HCT116 (cell line): ENCODE measurements at regions not wholly inside any gene's neighbourhood (a gene's known extent, or its start where the extent isn't known, plus 50 kb on each side); places are given as distances from the start of the nearest gene placed in this dataset.

ENCODE experiments used
- EGR1 ChIP-seq: IDR thresholded peaks from 2 replicates; pipeline ENCODE4 v1.6.1; 2012; ENCODE audit warnings: low read depth
- EZH2phosphoT487 ChIP-seq: fragments of 200-600 bp; IDR thresholded peaks from 2 replicates; pipeline ENCODE4 v1.6.1; 2018; ENCODE audit warnings: antibody characterized with exemption, borderline replicate concordance
- POLR2A ChIP-seq: IDR thresholded peaks from 2 replicates; pipeline ENCODE4 v1.7.0; 2011; ENCODE audit warnings: borderline replicate concordance; ENCODE audit not compliant: insufficient read depth, insufficient read length; ENCODE audit errors: extremely low read depth
- REST ChIP-seq: IDR thresholded peaks from 2 replicates; pipeline ENCODE4 v1.6.1; 2012; ENCODE audit warnings: low read depth
- SIN3A ChIP-seq: IDR thresholded peaks from 2 replicates; pipeline ENCODE4 v1.6.1; 2012; ENCODE audit warnings: low read depth
- ZNF274 ChIP-seq: fragments of 200-500 bp; sonication (Bioruptor generic); IDR thresholded peaks from 2 replicates; pipeline ENCODE4 v1.6.1; 2014; ENCODE audit warnings: mild to moderate bottlenecking, low read depth, low read length, inconsistent platforms
- TF ChIP-seq, protein P1 (sequence below), 3 experiments: fragments of 200-600 bp in 1 of 3; sonication (generic) in 1 of 3; IDR thresholded peaks in 2 of 3; conservative IDR thresholded peaks in 1 of 3; 2 replicates each; pipeline ENCODE4 v1.5.1; 2012 to 2017; ENCODE audit warnings: low read depth in 2 of 3, low read length in 2 of 3, antibody characterized with exemption in 1 of 3, borderline replicate concordance in 1 of 3, control low read depth in 1 of 3, mild to moderate bottlenecking in 1 of 3, mixed read lengths in 1 of 3, mixed run types in 1 of 3, moderate library complexity in 1 of 3; ENCODE audit not compliant: insufficient read depth in 1 of 3

DNA sequence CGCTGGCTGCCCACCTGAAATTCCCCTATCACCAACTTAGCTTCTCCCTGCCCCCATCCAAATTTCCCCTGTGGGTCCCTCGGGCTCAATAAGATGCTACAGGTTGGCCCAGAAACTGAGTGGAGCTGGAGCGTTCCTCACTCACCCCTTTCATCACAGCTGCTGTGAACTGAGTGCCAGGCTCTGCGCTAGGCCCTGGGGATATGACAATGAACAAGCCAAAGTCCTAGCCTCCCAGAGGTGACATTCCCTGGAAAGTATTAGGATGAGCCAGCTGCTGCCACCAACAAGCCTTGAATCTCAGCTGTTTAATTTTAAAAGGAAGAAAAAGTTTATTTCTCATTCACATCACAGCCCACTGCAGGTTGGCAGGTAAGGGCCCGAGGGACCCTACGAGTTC, 86.6 kb upstream of the EYA2 start:
- TF ChIP-seq EZH2phosphoT487 (no peak), ZNF274 (no peak), REST (no peak), SIN3A (no peak), EGR1 (no peak), POLR2A (no peak)
- TF ChIP-seq, protein P1, sequence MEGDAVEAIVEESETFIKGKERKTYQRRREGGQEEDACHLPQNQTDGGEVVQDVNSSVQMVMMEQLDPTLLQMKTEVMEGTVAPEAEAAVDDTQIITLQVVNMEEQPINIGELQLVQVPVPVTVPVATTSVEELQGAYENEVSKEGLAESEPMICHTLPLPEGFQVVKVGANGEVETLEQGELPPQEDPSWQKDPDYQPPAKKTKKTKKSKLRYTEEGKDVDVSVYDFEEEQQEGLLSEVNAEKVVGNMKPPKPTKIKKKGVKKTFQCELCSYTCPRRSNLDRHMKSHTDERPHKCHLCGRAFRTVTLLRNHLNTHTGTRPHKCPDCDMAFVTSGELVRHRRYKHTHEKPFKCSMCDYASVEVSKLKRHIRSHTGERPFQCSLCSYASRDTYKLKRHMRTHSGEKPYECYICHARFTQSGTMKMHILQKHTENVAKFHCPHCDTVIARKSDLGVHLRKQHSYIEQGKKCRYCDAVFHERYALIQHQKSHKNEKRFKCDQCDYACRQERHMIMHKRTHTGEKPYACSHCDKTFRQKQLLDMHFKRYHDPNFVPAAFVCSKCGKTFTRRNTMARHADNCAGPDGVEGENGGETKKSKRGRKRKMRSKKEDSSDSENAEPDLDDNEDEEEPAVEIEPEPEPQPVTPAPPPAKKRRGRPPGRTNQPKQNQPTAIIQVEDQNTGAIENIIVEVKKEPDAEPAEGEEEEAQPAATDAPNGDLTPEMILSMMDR (IDR thresholded peaks at IDR 0.05 in 2 of 3, conservative IDR thresholded peaks at IDR 0.05 in 1 of 3; ENCODE audit: borderline replicate concordance in 1 of 3, insufficient read depth in 1 of 3, low read depth in 2 of 3, low read length in 2 of 3) = no peak
